Hematopoietic multipotent progenitor cell treated with erythropoietin and hydrocortisone succinate and interleukin-3 and kit ligand, for 17 days (in vitro differentiated cells): ENCODE measurements at regions not wholly inside any gene's neighbourhood (a gene's known extent, or its start where the extent isn't known, plus 50 kb on each side); places are given as distances from the start of the nearest gene placed in this dataset.

Experiments
- DNase-seq: peaks from one replicate; pipeline ENCODE4 v3.0.0-alpha.2; 2015; ENCODE audit warnings: low spot score

GRCh38 chr3:103906304-103906703, 1460.4 kb upstream of the ALCAM start:
- DNase-seq = no peak

GRCh38 chr3:103906808-103907207, 1459.9 kb upstream of the ALCAM start:
- DNase-seq = no peak

GRCh38 chr3:103907567-103907966, 1459.1 kb upstream of the ALCAM start:
- DNase-seq = no peak

GRCh38 chr3:103909395-103909794, 1457.3 kb upstream of the ALCAM start:
- DNase-seq = no peak

GRCh38 chr3:103918336-103918735, 1448.4 kb upstream of the ALCAM start:
- DNase-seq = no peak

- DNase-seq = no peak
Measured at GRCh38 chr3:103919327-103919726, 1447.4 kb upstream of the ALCAM start.

- DNase-seq = no peak
Measured at GRCh38 chr3:103923907-103924306, 1442.8 kb upstream of the ALCAM start.

GRCh38 chr3:103924544-103924943, 1442.2 kb upstream of the ALCAM start:
- DNase-seq = no peak

GRCh38 chr3:103926936-103927335, 1439.8 kb upstream of the ALCAM start:
- DNase-seq = no peak

- no peak for DNase-seq
Measured at GRCh38 chr3:103927896-103928295, 1438.8 kb upstream of the ALCAM start.

GRCh38 chr3:103937094-103937493, 1429.6 kb upstream of the ALCAM start:
- no peak for DNase-seq

- no peak for DNase-seq
Measured at GRCh38 chr3:103947062-103947461, 1419.6 kb upstream of the ALCAM start.

GRCh38 chr3:103949693-103950092, 1417.0 kb upstream of the ALCAM start:
- DNase-seq = no peak

GRCh38 chr3:103950676-103951075, 1416.0 kb upstream of the ALCAM start:
- DNase-seq = no peak

GRCh38 chr3:103953796-103954195, 1412.9 kb upstream of the ALCAM start:
- no peak for DNase-seq

GRCh38 chr3:103960819-103961218, 1405.9 kb upstream of the ALCAM start:
- DNase-seq = no peak

- no peak for DNase-seq
Measured at GRCh38 chr3:103963599-103963998, 1403.1 kb upstream of the ALCAM start.

- no peak for DNase-seq
Measured at GRCh38 chr3:103965764-103966163, 1400.9 kb upstream of the ALCAM start.

GRCh38 chr3:103966749-103967148, 1400.0 kb upstream of the ALCAM start:
- DNase-seq = no peak

GRCh38 chr3:103968131-103968530, 1398.6 kb upstream of the ALCAM start:
- DNase-seq = no peak

GRCh38 chr3:103968751-103969150, 1398.0 kb upstream of the ALCAM start:
- no peak for DNase-seq

GRCh38 chr3:103976931-103977339, 1389.8 kb upstream of the ALCAM start:
- DNase-seq = no peak

- no peak for DNase-seq
Measured at GRCh38 chr3:103977417-103977816, 1389.3 kb upstream of the ALCAM start.

- DNase-seq = no peak
Measured at GRCh38 chr3:103991461-103992115, 1375.1 kb upstream of the ALCAM start.

- no peak for DNase-seq
Measured at GRCh38 chr3:103992469-103992868, 1374.2 kb upstream of the ALCAM start.
